OCI-LY7 (cell line): ENCODE measurements at regions not wholly inside any gene's neighbourhood (a gene's known extent, or its start where the extent isn't known, plus 50 kb on each side); places are given as distances from the start of the nearest gene placed in this dataset.

Experiments
- BruUV-seq: library from RNA; stranded (reverse); fragments of 400-500 nt; replicated peaks from 2 replicates; lab custom pipeline; 2021; lab: Mats Ljungman, UMichigan
- CTCF ChIA-PET: fragments of 300-600 bp; sonication (Branson Sonifier 250); formaldehyde crosslinking; loops from one replicate; lab custom pipeline; 2022; ENCODE audit warnings: antibody characterized with exemption; ENCODE audit not compliant: unreplicated experiment; lab: Charles Lee
- POLR2A ChIA-PET: fragments of 300-600 bp; sonication (Branson Sonifier 250); formaldehyde crosslinking; loops from one replicate; lab custom pipeline; 2022; ENCODE audit warnings: antibody characterized with exemption; lab: Charles Lee
- DNase-seq: peaks from one replicate; pipeline ENCODE4 v3.0.0-alpha.2; 2015; ENCODE audit warnings: low spot score
- H2AFZ ChIP-seq: fragments of 200-600 bp; sonication (generic), shearing (Covaris generic); 2 replicates; pipeline ENCODE4 v1.6.1; 2014; ENCODE audit warnings: mild to moderate bottlenecking, antibody characterized with exemption, low read length, moderate library complexity
- H3K27ac ChIP-seq: fragments of 200-600 bp; sonication (generic); 2 replicates; pipeline ENCODE4 v1.5.1; 2014; ENCODE audit warnings: mixed run types, low read depth, mild to moderate bottlenecking, moderate library complexity, low read length, inconsistent platforms; ENCODE audit not compliant: poor library complexity, severe bottlenecking
- H3K36me3 ChIP-seq: fragments of 200-600 bp; sonication (generic); 2 replicates; pipeline ENCODE4 v1.6.1; 2014; ENCODE audit warnings: mild to moderate bottlenecking, antibody characterized with exemption, low read length, moderate library complexity, mixed read lengths; ENCODE audit not compliant: insufficient read depth
- H3K4me1 ChIP-seq: fragments of 200-600 bp; sonication (generic); 2 replicates; pipeline ENCODE4 v1.5.1; 2014; ENCODE audit warnings: mild to moderate bottlenecking, low read length; ENCODE audit not compliant: insufficient read depth, poor library complexity, severe bottlenecking
- H3K4me2 ChIP-seq: fragments of 200-600 bp; sonication (generic); 2 replicates; pipeline ENCODE4 v1.6.1; 2014; ENCODE audit warnings: mild to moderate bottlenecking, low read length
- H3K4me3 ChIP-seq: fragments of 200-600 bp; sonication (generic); 2 replicates; pipeline ENCODE4 v1.5.1; 2014; ENCODE audit warnings: mild to moderate bottlenecking, low read depth, low read length; ENCODE audit not compliant: poor library complexity, severe bottlenecking
- H3K79me2 ChIP-seq: fragments of 200-600 bp; sonication (generic); 2 replicates; pipeline ENCODE4 v1.6.1; 2016; ENCODE audit warnings: low read depth, mild to moderate bottlenecking, low read length, moderate library complexity, mixed read lengths; ENCODE audit not compliant: insufficient read depth
- H3K9me2 ChIP-seq: fragments of 200-600 bp; sonication (generic); 2 replicates; pipeline ENCODE4 v1.6.1; 2016; ENCODE audit warnings: mild to moderate bottlenecking, low read length, mixed read lengths; ENCODE audit not compliant: insufficient read depth
- H3K9me3 ChIP-seq: fragments of 200-600 bp; sonication (generic); 2 replicates; pipeline ENCODE4 v1.6.1; 2014; ENCODE audit warnings: mild to moderate bottlenecking, mixed run types, low read length, mixed read lengths
- H4K20me1 ChIP-seq: fragments of 200-600 bp; sonication (generic); 2 replicates; pipeline ENCODE4 v1.6.1; 2014; ENCODE audit warnings: mild to moderate bottlenecking, antibody characterized with exemption, low read length, moderate library complexity, mixed read lengths; ENCODE audit not compliant: insufficient read depth
- CTCF ChIP-seq: fragments of 200-600 bp; sonication (generic); conservative IDR thresholded peaks from 2 replicates; pipeline ENCODE4 v1.5.1; 2014; ENCODE audit warnings: mild to moderate bottlenecking, antibody characterized with exemption, low read length, moderate library complexity, mixed read lengths
- EZH2phosphoT487 ChIP-seq: fragments of 200-600 bp; sonication (generic); IDR thresholded peaks from 2 replicates; pipeline ENCODE4 v1.6.1; 2018; ENCODE audit warnings: low read depth, borderline replicate concordance, mild to moderate bottlenecking, mixed run types, antibody characterized with exemption, low read length, moderate library complexity, mixed read lengths
- intact Hi-C: fragments of 100-400 bp; cut with micrococcal nuclease; formaldehyde crosslinking; loops from one replicate; pipeline ENCODE4 v1.10.0; 2022; ENCODE audit not compliant: unreplicated experiment

GRCh38 chr6:134400941-134401340, 83.0 kb upstream of the SGK1 start:
- DNase-seq, result no peak
- H3K4me3 ChIP-seq, result no peak overlapping the region
- H3K36me3 ChIP-seq, result no peaks in the 10 kb centered on the region
- no peaks in the 10 kb centered on the region for H3K9me3 ChIP-seq
- H2AFZ ChIP-seq, result no peak overlapping the region
- intact Hi-C loops, result no loop called here
- no peaks in the 10 kb centered on the region for H3K79me2 ChIP-seq
- POLR2A ChIA-PET, result interaction anchor here (0.6 kb wide), 1 partner anchor 29 kb away, joined by 3 read pairs; no protein-coding TSS in a partner anchor
- no peaks in the 10 kb centered on the region for H3K4me1 ChIP-seq
- BruUV-seq, result no TSS peak
- no peaks in the 10 kb centered on the region for H4K20me1 ChIP-seq
- TF ChIP-seq EZH2phosphoT487, result no peak
- no peak for TF ChIP-seq CTCF
- H3K27ac ChIP-seq, result no peak overlapping the region
- no peak overlapping the region for H3K4me2 ChIP-seq
- no peaks in the 10 kb centered on the region for H3K9me2 ChIP-seq
- CTCF ChIA-PET, result no interaction called here

- Histone ChIP-seq H3K4me3 (no peak overlapping the region), H3K9me3 (no peaks in the 10 kb centered on the region), H3K4me2 (no peak overlapping the region), H4K20me1 (no peaks in the 10 kb centered on the region), H3K4me1 (no peaks in the 10 kb centered on the region), H2AFZ (no peak overlapping the region; the same call in 1 of the 2 replicates), H3K9me2 (no peaks in the 10 kb centered on the region), H3K27ac (no peak overlapping the region), H3K36me3 (no peaks in the 10 kb centered on the region), H3K79me2 (no peaks in the 10 kb centered on the region)
- CTCF ChIA-PET, result no interaction called here
- no peak for TF ChIP-seq EZH2phosphoT487
- no peak for TF ChIP-seq CTCF
- POLR2A ChIA-PET, result no interaction called here
- no TSS peak for BruUV-seq
- intact Hi-C loops, result no loop called here
- DNase-seq, result no peak
These were observed 80.5 kb upstream of the SGK1 start for GRCh38 chr6:134398453-134398852.

GRCh38 chr6:134397676-134398075, 79.8 kb upstream of the SGK1 start:
- H3K36me3 ChIP-seq, result no peaks in the 10 kb centered on the region
- H3K9me2 ChIP-seq, result no peaks in the 10 kb centered on the region
- H2AFZ ChIP-seq, result no peak overlapping the region
- DNase-seq, result no peak
- no peaks in the 10 kb centered on the region for H3K79me2 ChIP-seq
- CTCF ChIA-PET, result no interaction called here
- H3K4me1 ChIP-seq, result no peaks in the 10 kb centered on the region
- no TSS peak for BruUV-seq
- intact Hi-C loops, result no loop called here
- POLR2A ChIA-PET, result interaction anchor here (0.6 to 1.4 kb wide), 3 partner anchors 19 to 216 kb away, joined by 3 to 4 read pairs (median 4); no protein-coding TSS in a partner anchor
- no peak overlapping the region for H3K4me3 ChIP-seq
- TF ChIP-seq EZH2phosphoT487, result no peak
- TF ChIP-seq CTCF, result no peak
- no peaks in the 10 kb centered on the region for H3K9me3 ChIP-seq
- H3K27ac ChIP-seq, result no peak overlapping the region
- H4K20me1 ChIP-seq, result no peaks in the 10 kb centered on the region
- H3K4me2 ChIP-seq, result no peak overlapping the region
